SK-N-SH treated with all-trans-retinoic acid at 6 μM for 48 hours (cell line): ENCODE measurements at regions not wholly inside any gene's neighbourhood (a gene's known extent, or its start where the extent isn't known, plus 50 kb on each side); places are given as distances from the start of the nearest gene placed in this dataset.

Experiments
- ATAC-seq: fragments of 200-7000 bp; cut with Tn5 transposase; 3 replicates; pipeline ENCODE4 v1.9.1; 2020; ENCODE audit warnings: mild to moderate bottlenecking, moderate library complexity
- ARNTL ChIP-seq: fragments of 450-650 bp; formaldehyde crosslinking; IDR thresholded peaks from 2 replicates; pipeline ENCODE4 v1.5.0; 2020; ENCODE audit warnings: low read depth, mild to moderate bottlenecking, moderate library complexity, borderline replicate concordance
- BACH2 ChIP-seq: fragments of 250-450 bp; sonication (Bioruptor Pico); IDR thresholded peaks from 2 replicates; pipeline ENCODE4 v1.9.0; 2021; ENCODE audit warnings: mild to moderate bottlenecking, borderline replicate concordance
- CREB5 ChIP-seq: fragments of 250-450 bp; sonication (Bioruptor Pico); IDR thresholded peaks from 2 replicates; pipeline ENCODE4 v1.5.1; 2020; ENCODE audit warnings: low read depth, mild to moderate bottlenecking, moderate library complexity
- CSDC2 ChIP-seq: fragments of 250-450 bp; sonication (Bioruptor Pico); IDR thresholded peaks from 2 replicates; pipeline ENCODE4 v1.5.0; 2020; ENCODE audit warnings: mild to moderate bottlenecking, moderate library complexity
- CSRNP3 ChIP-seq: fragments of 250-450 bp; sonication (Bioruptor Pico); IDR thresholded peaks from 2 replicates; pipeline ENCODE4 v1.5.1; 2021; ENCODE audit warnings: mild to moderate bottlenecking, moderate library complexity
- ESRRG ChIP-seq: fragments of 250-450 bp; sonication (Bioruptor Pico); IDR thresholded peaks from 2 replicates; pipeline ENCODE4 v1.6.1; 2021; ENCODE audit warnings: mild to moderate bottlenecking
- OSR1 ChIP-seq: fragments of 250-450 bp; sonication (Bioruptor Pico); IDR thresholded peaks from 2 replicates; pipeline ENCODE4 v1.8.0; 2022; ENCODE audit warnings: moderate library complexity, mild to moderate bottlenecking, inconsistent platforms
- PATZ1 ChIP-seq: fragments of 250-450 bp; sonication (Bioruptor Pico); IDR thresholded peaks from 2 replicates; pipeline ENCODE4 v1.8.0; 2020; ENCODE audit warnings: mild to moderate bottlenecking, moderate library complexity, borderline replicate concordance
- POU6F1 ChIP-seq: fragments of 250-450 bp; sonication (Bioruptor Pico); IDR thresholded peaks from 2 replicates; pipeline ENCODE4 v1.8.0; 2021; ENCODE audit warnings: low read depth, mild to moderate bottlenecking, moderate library complexity, borderline replicate concordance
- PPARA ChIP-seq: fragments of 250-450 bp; sonication (Bioruptor Pico); IDR thresholded peaks from 2 replicates; pipeline ENCODE4 v1.5.0; 2020; ENCODE audit warnings: mild to moderate bottlenecking, borderline replicate concordance
- RARB ChIP-seq: fragments of 250-450 bp; sonication (Bioruptor Pico); IDR thresholded peaks from 2 replicates; pipeline ENCODE4 v1.8.0; 2021; ENCODE audit warnings: mild to moderate bottlenecking, moderate library complexity
- SNAI2 ChIP-seq: fragments of 250-450 bp; sonication (Bioruptor Pico); IDR thresholded peaks from 2 replicates; pipeline ENCODE4 v1.5.0; 2020; ENCODE audit warnings: mild to moderate bottlenecking, moderate library complexity
- TCF4 ChIP-seq: fragments of 250-450 bp; sonication (Bioruptor Pico); IDR thresholded peaks from 2 replicates; pipeline ENCODE4 v1.8.0; 2021; ENCODE audit warnings: mild to moderate bottlenecking, moderate library complexity, borderline replicate concordance
- TSHZ2 ChIP-seq: fragments of 250-450 bp; sonication (Bioruptor Pico); IDR thresholded peaks from 2 replicates; pipeline ENCODE4 v1.5.0; 2020; ENCODE audit warnings: mild to moderate bottlenecking, moderate library complexity
- ZC3H10 ChIP-seq: fragments of 250-450 bp; sonication (Bioruptor Pico); IDR thresholded peaks from 2 replicates; pipeline ENCODE4 v1.5.1; 2021; ENCODE audit warnings: mild to moderate bottlenecking, moderate library complexity
- ZFP3 ChIP-seq: fragments of 250-450 bp; sonication (Bioruptor Pico); IDR thresholded peaks from 2 replicates; pipeline ENCODE4 v1.5.0; 2020; ENCODE audit warnings: mild to moderate bottlenecking, moderate library complexity
- ZFP30 ChIP-seq: fragments of 450-650 bp; formaldehyde crosslinking; IDR thresholded peaks from 2 replicates; pipeline ENCODE4 v1.5.0; 2022; ENCODE audit warnings: mild to moderate bottlenecking, moderate library complexity
- ZNF565 ChIP-seq: fragments of 450-650 bp; formaldehyde crosslinking; conservative IDR thresholded peaks from 2 replicates; pipeline ENCODE4 v1.5.0; 2020; ENCODE audit warnings: low read depth, mild to moderate bottlenecking, moderate library complexity
- ZNF70 ChIP-seq: fragments of 450-650 bp; formaldehyde crosslinking; IDR thresholded peaks from 2 replicates; pipeline ENCODE4 v1.5.0; 2020; ENCODE audit warnings: mild to moderate bottlenecking, moderate library complexity
- ZNF8 ChIP-seq: fragments of 450-650 bp; formaldehyde crosslinking; IDR thresholded peaks from 2 replicates; pipeline ENCODE4 v1.5.0; 2020; ENCODE audit warnings: mild to moderate bottlenecking, moderate library complexity

- TF ChIP-seq TSHZ2 (no peak), PPARA (CRISPR knock-in tag) (no peak), ESRRG (CRISPR knock-in tag) (no peak), PATZ1 (CRISPR knock-in tag) (no peak), ZC3H10 (CRISPR knock-in tag) (no peak), ZNF565 (CRISPR knock-in tag) (no peak), ZNF70 (CRISPR knock-in tag) (no peak), ZFP30 (CRISPR knock-in tag) (no peak), ARNTL (CRISPR knock-in tag) (no peak), RARB (CRISPR knock-in tag) (no peak), CSDC2 (CRISPR knock-in tag) (no peak), CSRNP3 (CRISPR knock-in tag) (no peak)
- peak; percentile 81 for ATAC-seq
Observed at GRCh38 chr9:107637421-107638420, 148.2 kb upstream of the KLF4 start.

- no peak for TF ChIP-seq ZNF565 (CRISPR knock-in tag)
- TF ChIP-seq CSDC2 (CRISPR knock-in tag) = no peak
- TF ChIP-seq BACH2 (CRISPR knock-in tag) = no peak
- TF ChIP-seq ZNF70 (CRISPR knock-in tag) = no peak
- no peak for TF ChIP-seq CSRNP3 (CRISPR knock-in tag)
- no peak for TF ChIP-seq CREB5 (CRISPR knock-in tag)
- no peak for TF ChIP-seq PPARA (CRISPR knock-in tag)
- no peak for TF ChIP-seq SNAI2 (CRISPR knock-in tag)
- no peak for TF ChIP-seq OSR1 (CRISPR knock-in tag)
- no peak for TF ChIP-seq ZNF8 (CRISPR knock-in tag)
- TF ChIP-seq ESRRG (CRISPR knock-in tag) = no peak
- TF ChIP-seq ZFP3 (CRISPR knock-in tag) = no peak
- TF ChIP-seq TCF4 (CRISPR knock-in tag) = no peak
- TF ChIP-seq POU6F1 (CRISPR knock-in tag) = no peak
- no peak for TF ChIP-seq ARNTL (CRISPR knock-in tag)
- ATAC-seq = no peak
Observed at GRCh38 chr9:107636571-107637381, 147.2 kb upstream of the KLF4 start.
